GM21723 (cell line): ENCODE measurements at regions not wholly inside any gene's neighbourhood (a gene's known extent, or its start where the extent isn't known, plus 50 kb on each side); places are given as distances from the start of the nearest gene placed in this dataset.
"Not testable (repeated sequence)": the region's sequence is repeated elsewhere in the genome, so short reads cannot be mapped to it uniquely, and the experiment has no call there.

Experiments
- ATAC-seq: cut with Tn5 transposase; IDR thresholded peaks from one replicate; pipeline ENCODE4 v1.9.1; 2021; ENCODE audit warnings: mild to moderate bottlenecking, moderate library complexity; ENCODE audit not compliant: unreplicated experiment

- no peak for ATAC-seq
Measured at GRCh38 chr6:132060591-132060990, 109.4 kb upstream of the CCN2 start.

GRCh38 chr6:132058975-132059374 lies 107.8 kb upstream of the CCN2 start:
- no peak for ATAC-seq

- ATAC-seq = no peak
Measured at GRCh38 chr6:132054525-132054924, 103.4 kb upstream of the CCN2 start.

GRCh38 chr6:132053511-132053910 lies 102.3 kb upstream of the CCN2 start:
- ATAC-seq = no peak

GRCh38 chr6:132052096-132052495 lies 100.9 kb upstream of the CCN2 start:
- no peak for ATAC-seq

GRCh38 chr6:132045877-132046276 lies 94.7 kb upstream of the CCN2 start:
- no peak for ATAC-seq

- ATAC-seq = no peak
Measured at GRCh38 chr6:132043148-132043547, 92.0 kb upstream of the CCN2 start.

- no peak for ATAC-seq
Measured at GRCh38 chr6:132041706-132042105, 90.5 kb upstream of the CCN2 start.

- no peak for ATAC-seq
Measured at GRCh38 chr6:132028029-132028428, 76.9 kb upstream of the CCN2 start.

- ATAC-seq = no peak
Measured at GRCh38 chr6:132025468-132025867, 74.3 kb upstream of the CCN2 start.

- no peak for ATAC-seq
Measured at GRCh38 chr6:132023490-132023889, 72.3 kb upstream of the CCN2 start.

GRCh38 chr6:132021552-132022375 lies 70.6 kb upstream of the CCN2 start:
- no peak for ATAC-seq

- ATAC-seq = not testable (repeated sequence)
Measured at GRCh38 chr6:132020918-132021317, 69.7 kb upstream of the CCN2 start.

GRCh38 chr6:132020138-132020581 lies 69.0 kb upstream of the CCN2 start:
- no peak for ATAC-seq

GRCh38 chr6:132019586-132019985 lies 68.4 kb upstream of the CCN2 start:
- ATAC-seq = no peak

GRCh38 chr6:132017942-132018341 lies 66.8 kb upstream of the CCN2 start:
- no peak for ATAC-seq

GRCh38 chr6:132016396-132016795 lies 65.2 kb upstream of the CCN2 start:
- no peak for ATAC-seq

- ATAC-seq = no peak
Measured at GRCh38 chr6:132011582-132011981, 60.4 kb upstream of the CCN2 start.

GRCh38 chr6:132009175-132009574 lies 58.0 kb upstream of the CCN2 start:
- ATAC-seq = no peak

GRCh38 chr6:132007474-132008190 lies 56.5 kb upstream of the CCN2 start:
- no peak for ATAC-seq

GRCh38 chr6:132005178-132005577 lies 54.0 kb upstream of the CCN2 start:
- no peak for ATAC-seq

- ATAC-seq = no peak
Measured at GRCh38 chr6:132004668-132005067, 53.5 kb upstream of the CCN2 start.
